HG02623 (cell line): ENCODE measurements at regions not wholly inside any gene's neighbourhood (a gene's known extent, or its start where the extent isn't known, plus 50 kb on each side); places are given as distances from the start of the nearest gene placed in this dataset.
"Not testable (repeated sequence)": the region's sequence is repeated elsewhere in the genome, so short reads cannot be mapped to it uniquely, and the experiment has no call there.

Experiments used
- ATAC-seq: cut with Tn5 transposase; IDR thresholded peaks from one replicate; pipeline ENCODE4 v1.9.1; 2021; ENCODE audit warnings: moderate library complexity; ENCODE audit not compliant: unreplicated experiment

DNA sequence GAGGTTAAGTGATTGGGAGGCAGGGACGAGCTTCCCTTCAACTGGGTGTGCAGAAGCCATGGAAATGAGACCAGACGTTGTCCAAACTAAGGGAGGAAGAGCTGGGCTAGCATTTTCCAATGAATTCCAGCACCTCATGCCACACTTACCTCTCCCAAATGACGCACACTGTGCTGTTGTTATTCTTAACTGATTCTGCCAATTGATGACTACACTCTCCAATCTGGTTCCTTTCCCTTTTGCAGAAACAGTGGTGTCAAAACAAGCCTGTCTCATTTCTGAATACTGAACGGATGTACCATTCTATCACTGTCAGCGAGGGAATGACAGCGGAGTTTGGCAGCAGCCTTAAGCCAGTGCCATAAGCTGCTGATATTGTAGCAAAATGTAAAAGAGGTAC is 380.5 kb upstream of the HNRNPA3 start:
- ATAC-seq: no peak

DNA sequence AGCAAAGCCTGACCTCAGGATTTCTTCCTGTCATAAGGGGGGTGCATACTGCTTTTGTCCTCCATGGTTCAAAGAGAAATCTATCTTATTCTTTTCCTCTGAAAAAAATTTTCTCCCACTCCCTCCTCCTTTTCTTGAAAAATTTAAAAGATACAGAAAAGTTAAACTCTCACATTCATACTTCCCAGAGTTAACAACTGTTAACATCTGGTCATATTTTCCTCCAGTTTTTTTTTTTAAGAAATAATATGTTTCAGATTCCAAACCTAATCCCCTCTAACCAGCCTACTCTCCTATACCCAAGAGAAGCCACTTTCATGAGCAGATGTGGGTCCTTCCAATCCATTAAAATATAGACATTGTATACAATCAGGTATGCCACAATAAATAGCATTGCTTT is 378.9 kb upstream of the HNRNPA3 start:
- ATAC-seq: no peak

DNA sequence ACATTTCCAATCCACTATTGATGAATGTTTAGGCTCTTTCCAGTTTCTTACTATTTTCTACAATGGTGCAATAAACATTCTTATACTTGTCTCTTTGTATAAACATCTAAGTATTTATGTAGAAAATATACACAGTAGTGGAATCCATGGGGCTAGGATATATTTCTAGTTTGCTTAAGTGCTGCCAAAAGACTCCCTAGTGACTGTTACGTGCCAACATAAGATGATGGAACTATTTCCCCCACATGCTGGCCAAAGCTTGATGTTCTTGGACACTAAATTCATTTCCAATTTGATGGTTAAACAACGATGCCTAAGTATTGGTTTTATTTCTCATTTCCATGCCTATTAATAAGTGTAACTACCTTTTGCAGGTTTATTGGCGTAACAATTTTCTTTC is 378.4 kb upstream of the HNRNPA3 start:
- ATAC-seq: no peak

DNA sequence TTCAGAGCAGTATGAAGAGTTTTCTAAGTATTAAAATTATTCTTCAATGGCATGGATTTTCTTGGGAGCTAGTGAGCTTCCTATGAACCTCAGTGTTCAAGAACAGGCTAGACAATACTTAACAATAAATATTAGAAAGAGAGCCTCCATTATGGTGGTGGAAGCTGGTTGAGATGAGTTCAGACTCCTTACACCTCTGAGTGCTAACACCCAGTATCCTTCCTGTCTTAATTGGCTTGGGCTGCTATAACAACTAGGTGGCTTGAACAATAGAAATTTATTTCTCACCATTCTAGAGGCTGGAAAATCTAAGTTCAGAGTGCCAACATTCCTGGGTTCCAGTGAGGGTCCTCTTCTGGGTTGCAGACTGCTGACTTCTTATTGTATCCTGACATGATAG is 369.4 kb upstream of the HNRNPA3 start:
- no peak for ATAC-seq

DNA sequence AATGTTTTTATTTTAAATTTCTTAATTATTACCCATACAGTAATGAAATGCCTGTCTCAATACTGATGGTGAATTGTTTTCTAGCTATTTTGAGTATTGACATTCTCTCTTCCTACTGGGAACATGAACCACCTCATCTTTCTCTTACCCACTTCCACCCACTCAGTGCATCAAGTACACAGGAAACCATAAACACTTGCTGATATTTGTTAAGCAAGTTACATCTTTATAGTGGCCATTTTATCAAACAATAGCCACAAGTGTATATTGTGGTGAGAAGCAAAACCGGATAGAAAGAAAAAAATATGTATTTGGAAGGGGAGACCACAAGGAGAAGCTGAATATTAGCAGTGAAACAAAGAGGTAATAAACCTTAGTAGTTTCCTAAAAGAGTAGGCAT is 368.1 kb upstream of the HNRNPA3 start:
- no peak for ATAC-seq

GRCh38 chr2:176845718-176846117 is 366.9 kb upstream of the HNRNPA3 start:
- ATAC-seq: no peak

- ATAC-seq: no peak
Observed at GRCh38 chr2:176847575-176847974, 365.0 kb upstream of the HNRNPA3 start.

DNA sequence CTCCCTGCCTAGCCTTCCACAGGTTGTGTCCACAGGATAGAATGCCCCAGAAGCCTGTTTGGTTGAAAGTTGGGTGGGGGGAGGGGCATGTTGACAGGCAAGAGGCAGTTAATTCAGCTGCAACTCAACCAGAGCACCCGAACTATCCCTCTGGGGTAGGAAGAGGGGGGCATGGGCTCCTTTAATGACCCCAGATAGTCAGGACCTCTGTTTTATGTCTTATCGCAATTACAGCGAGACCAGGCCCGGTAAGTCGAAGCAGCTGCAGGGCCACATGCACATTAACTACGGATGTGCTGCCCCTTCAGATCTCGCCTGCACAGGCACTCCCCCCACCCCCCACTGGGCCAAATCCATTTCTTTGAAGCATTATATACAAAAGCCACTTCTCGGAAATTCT is 363.8 kb upstream of the HNRNPA3 start:
- no peak for ATAC-seq

DNA sequence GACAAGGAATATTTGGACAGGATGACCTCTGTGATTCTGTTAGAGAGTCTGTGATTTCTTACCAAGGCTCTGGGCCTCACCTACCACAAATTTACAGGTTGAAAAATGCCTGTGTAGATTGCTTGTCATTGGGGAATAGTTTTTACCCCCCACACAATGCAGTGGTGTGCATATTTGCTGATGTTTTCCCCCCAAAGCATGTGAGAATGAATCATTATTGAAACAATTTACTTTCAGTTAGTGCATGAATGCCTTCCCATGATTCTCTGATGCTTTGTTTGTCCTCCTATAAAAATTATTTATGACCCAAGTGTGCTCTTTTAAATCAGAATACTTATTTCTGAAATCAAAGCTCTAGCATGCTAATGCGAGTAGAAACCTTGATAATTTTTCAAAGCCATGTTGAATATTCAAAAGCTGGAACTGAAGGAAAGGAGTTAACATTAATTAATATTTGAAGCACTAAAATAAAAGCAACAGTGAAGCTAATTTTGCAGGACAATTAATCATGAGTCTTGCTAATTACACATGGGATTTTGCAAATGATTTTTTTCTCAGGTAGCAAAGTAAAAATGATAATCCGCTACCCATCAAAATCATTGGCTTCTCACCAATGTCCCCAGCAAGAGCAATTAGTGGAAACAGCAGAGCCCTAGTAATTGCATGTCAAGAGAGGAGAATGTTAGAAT is 361.2 kb upstream of the HNRNPA3 start:
- ATAC-seq: no peak

- ATAC-seq: no peak
Observed at GRCh38 chr2:176851889-176852483, 360.6 kb upstream of the HNRNPA3 start.

DNA sequence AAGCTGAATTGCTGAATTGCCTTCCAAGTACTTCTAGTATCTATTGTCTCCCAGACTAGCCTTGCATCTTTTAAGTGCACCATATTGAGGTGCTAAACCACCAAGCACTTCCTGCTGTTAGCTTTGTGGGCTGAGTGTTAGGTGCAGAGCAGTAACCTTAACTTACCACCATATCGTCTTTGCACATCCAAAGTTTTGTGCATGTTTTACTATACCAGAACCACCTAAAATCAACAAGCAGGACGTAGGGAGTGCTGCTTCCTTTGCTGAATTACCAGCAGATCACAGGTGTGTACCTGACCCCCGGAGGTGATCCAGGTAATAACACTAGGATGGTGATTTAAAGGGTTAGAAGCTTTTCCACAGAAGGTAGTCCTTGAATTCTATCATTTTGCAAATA is 359.9 kb upstream of the HNRNPA3 start:
- no peak for ATAC-seq

- ATAC-seq: no peak
Observed at GRCh38 chr2:176854062-176854461, 358.5 kb upstream of the HNRNPA3 start.

GRCh38 chr2:176854878-176855277 is 357.7 kb upstream of the HNRNPA3 start:
- ATAC-seq: no peak

DNA sequence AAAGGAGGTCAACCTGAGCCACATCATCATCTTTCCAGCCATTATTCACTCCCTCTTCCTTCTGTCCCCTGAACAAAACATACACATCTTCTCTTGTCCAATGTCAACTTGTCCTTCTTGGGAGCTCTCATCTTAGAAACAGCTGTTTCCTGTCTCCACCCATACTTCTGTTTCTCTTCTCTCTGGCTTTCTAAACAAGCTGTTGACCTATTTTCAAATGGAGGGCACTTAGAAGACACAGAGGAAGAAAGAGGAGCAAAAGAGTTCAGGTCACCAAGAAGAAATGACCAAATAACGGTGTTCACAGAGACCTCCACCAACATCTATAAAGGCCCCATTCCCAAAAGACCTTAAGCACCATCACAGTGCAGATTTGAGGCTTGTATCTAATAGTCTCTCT is 355.9 kb upstream of the HNRNPA3 start:
- ATAC-seq: no peak

DNA sequence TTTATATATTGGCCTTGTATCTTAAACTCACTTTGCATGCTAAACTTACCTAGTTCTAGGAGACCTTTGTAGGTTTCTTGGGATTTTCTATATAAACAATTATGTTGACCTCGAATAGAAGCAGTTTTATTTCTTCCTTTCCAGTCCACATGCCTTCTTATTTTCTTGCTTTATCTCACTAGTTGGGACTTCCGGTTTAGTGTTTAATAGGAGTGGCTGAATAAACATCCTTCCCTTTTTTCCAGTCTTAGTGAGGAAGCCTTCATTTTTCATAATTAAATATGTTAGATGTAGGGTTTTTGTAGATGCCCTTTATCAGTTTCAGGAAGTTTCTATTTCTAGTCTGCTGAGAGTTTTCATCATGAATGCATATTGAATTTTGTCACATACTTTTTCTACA is 347.3 kb upstream of the HNRNPA3 start:
- no peak for ATAC-seq

DNA sequence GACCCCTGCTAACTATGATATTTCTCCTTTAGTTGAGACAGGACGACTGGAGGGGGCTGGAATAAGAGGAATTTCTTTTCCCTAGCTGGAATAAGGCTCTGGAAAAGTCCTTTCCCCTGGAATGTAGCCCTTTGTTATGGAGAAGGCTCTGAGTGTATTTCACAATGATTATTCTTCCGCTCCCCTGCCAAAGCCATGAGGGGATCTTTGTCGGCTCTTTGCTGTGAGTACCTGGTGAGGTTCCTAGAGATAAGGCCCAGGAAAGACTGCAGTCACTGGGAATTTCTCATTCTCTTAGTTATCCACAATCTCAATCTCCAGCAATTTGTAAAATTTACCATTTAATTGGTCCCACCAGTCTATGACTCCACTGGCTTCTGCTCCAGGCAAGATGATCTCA is 340.2 kb upstream of the HNRNPA3 start:
- ATAC-seq: no peak

DNA sequence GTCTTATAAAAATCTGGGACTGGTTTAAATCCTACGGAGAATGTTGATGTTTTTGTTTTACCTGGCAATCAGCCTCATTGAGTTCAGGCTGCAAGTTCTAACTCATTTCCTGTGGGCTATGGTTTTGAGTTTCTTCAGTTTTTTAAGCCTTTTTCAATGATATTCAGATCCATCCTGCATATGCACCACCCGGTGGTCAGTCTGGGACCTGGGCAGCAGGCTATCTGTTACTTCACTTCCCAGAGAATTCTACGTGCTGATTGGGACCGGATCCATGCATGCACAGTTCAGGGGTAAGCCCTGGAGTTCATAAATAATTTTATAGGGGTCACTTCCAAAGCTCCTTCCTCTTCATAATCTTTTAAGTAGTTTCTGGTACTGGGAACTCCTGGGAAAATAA is 339.2 kb upstream of the HNRNPA3 start:
- no peak for ATAC-seq

- no peak for ATAC-seq
Observed at GRCh38 chr2:176876493-176877103, 336.0 kb upstream of the HNRNPA3 start.

DNA sequence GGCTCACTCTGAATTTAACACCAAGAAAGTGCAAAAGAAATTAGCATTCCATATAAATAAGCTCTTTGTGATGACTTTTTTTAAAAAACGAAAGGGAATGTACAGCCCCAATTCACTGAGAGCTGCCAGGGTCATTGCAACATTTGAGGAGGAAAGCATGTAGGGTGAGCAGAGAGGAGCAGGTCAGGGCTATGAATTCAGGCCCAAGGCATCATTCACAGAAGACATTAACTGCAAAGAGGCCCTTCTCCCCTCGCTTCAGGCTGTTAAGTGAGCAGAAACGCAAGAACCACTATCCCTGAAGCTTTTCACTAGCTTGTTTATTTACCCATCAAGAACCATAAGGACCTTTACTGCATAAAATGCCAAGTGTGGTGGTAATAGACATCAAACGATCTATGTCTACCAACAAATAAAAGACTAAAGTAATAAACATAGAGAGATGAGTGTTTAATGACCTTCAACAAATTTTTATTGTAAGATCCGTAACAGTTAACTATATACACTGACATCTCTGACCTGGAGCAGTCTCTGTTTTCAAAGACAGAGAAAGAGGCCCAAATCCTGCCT is 333.1 kb upstream of the HNRNPA3 start:
- no peak for ATAC-seq

DNA sequence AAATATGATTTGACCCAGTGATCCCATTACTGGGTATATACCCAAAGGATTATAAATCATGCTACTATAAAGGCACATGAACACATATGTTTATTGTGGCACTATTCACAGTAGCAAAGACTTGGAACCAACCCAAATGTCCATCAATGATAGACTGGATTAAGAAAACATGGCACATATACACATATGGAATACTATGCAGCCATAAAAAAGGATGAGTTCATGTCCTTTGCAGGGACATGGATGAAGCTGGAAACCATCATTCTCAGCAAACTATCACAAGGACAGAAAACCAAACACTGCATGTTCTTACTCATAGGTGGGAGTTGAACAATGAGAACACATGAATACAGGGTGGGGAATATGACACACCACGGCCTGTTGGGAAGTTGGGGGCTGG is 330.5 kb upstream of the HNRNPA3 start:
- not testable (repeated sequence) for ATAC-seq

- no peak for ATAC-seq
Observed at GRCh38 chr2:176885001-176885643, 327.5 kb upstream of the HNRNPA3 start.

DNA sequence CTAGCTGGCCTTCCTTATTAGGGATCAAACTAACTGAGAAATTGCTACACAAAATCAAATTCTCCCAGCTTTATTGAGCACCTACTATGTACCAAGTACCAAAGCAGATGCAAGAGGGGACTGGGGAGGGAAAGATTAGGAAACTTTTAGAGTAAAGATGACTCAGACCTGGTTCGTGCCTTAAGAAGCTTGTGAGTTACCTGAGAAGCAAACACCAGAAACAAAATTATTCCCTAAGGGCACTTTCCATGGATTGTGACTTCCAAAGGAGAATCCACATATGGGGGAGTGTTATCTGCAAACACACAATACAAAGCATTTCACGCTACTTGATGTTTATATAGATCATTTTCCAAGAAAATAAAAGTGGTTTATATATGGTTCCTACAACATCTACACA is 326.9 kb upstream of the HNRNPA3 start:
- no peak for ATAC-seq
